ENCODE measurements at regions not wholly inside any gene's neighbourhood (a gene's known extent, or its start where the extent isn't known, plus 50 kb on each side); places are given as distances from the start of the nearest gene placed in this dataset.
A peak's percentile ranks its signal among the peaks of the same experiment; 100 is the strongest.
"Not testable (repeated sequence)": the region's sequence is repeated elsewhere in the genome, so short reads cannot be mapped to it uniquely, and the experiment has no call there.

- not testable (repeated sequence) for H3K27me3 ChIP-seq; H3K36me3 ChIP-seq; H3K9me3 ChIP-seq (replicated peaks); H3K27ac ChIP-seq; H3K4me3 ChIP-seq; DNase-seq; H3K4me1 ChIP-seq
Observed at GRCh38 chr7:73200518-73201099, 108.0 kb downstream of the NSUN5 start.

- not testable (repeated sequence) for H3K4me3 ChIP-seq; DNase-seq; H3K27ac ChIP-seq; H3K4me1 ChIP-seq; H3K27me3 ChIP-seq; H3K36me3 ChIP-seq; H3K9me3 ChIP-seq (replicated peaks)
Observed at GRCh38 chr7:73193991-73194390, 108.2 kb upstream of the SPDYE9 start.

- not testable (repeated sequence) for H3K27me3 ChIP-seq, H3K4me3 ChIP-seq, H3K27ac ChIP-seq
Observed at GRCh38 chr7:73190483-73191155, 104.8 kb upstream of the SPDYE9 start.

GRCh38 chr7:73188287-73188686 lies 102.4 kb upstream of the SPDYE9 start:
- H3K27ac ChIP-seq; H3K9me3 ChIP-seq (replicated peaks); H3K4me3 ChIP-seq; H3K4me1 ChIP-seq; H3K36me3 ChIP-seq; H3K27me3 ChIP-seq; DNase-seq: not testable (repeated sequence)

More at GRCh38 chr7:73190483-73191155, 104.8 kb upstream of the SPDYE9 start:
- not testable (repeated sequence) for H3K4me1 ChIP-seq; H3K9me3 ChIP-seq (replicated peaks); H3K36me3 ChIP-seq; DNase-seq

GRCh38 chr7:73186589-73187309 lies 100.9 kb upstream of the SPDYE9 start:
- H3K9me3 ChIP-seq (replicated peaks); DNase-seq; H3K4me1 ChIP-seq; H3K4me3 ChIP-seq; H3K27ac ChIP-seq; H3K36me3 ChIP-seq; H3K27me3 ChIP-seq: not testable (repeated sequence)

GRCh38 chr7:73176813-73177212 lies 91.0 kb upstream of the SPDYE9 start:
- not testable (repeated sequence) for H3K4me3 ChIP-seq; H3K9me3 ChIP-seq (replicated peaks); H3K36me3 ChIP-seq; DNase-seq; H3K27ac ChIP-seq; H3K4me1 ChIP-seq; H3K27me3 ChIP-seq

GRCh38 chr7:73175322-73175721 lies 89.5 kb upstream of the SPDYE9 start:
- not testable (repeated sequence) for H3K4me3 ChIP-seq; H3K4me1 ChIP-seq; H3K36me3 ChIP-seq; DNase-seq; H3K27me3 ChIP-seq; H3K9me3 ChIP-seq (replicated peaks); H3K27ac ChIP-seq

GRCh38 chr7:73170902-73171301 lies 85.1 kb upstream of the SPDYE9 start:
- not testable (repeated sequence) for H3K27ac ChIP-seq; H3K27me3 ChIP-seq; DNase-seq; H3K4me1 ChIP-seq; H3K9me3 ChIP-seq (replicated peaks); H3K36me3 ChIP-seq; H3K4me3 ChIP-seq

GRCh38 chr7:73170415-73170814 lies 84.6 kb upstream of the SPDYE9 start:
- not testable (repeated sequence) for H3K4me3 ChIP-seq; H3K27ac ChIP-seq; DNase-seq; H3K9me3 ChIP-seq (replicated peaks); H3K27me3 ChIP-seq; H3K4me1 ChIP-seq; H3K36me3 ChIP-seq

- H3K9me3 ChIP-seq (replicated peaks); DNase-seq; H3K27ac ChIP-seq; H3K27me3 ChIP-seq; H3K4me3 ChIP-seq; H3K36me3 ChIP-seq; H3K4me1 ChIP-seq: not testable (repeated sequence)
Observed at GRCh38 chr7:73166152-73166551, 80.3 kb upstream of the SPDYE9 start.

- H3K4me1 ChIP-seq; H3K27ac ChIP-seq; H3K27me3 ChIP-seq; H3K9me3 ChIP-seq (replicated peaks); DNase-seq; H3K4me3 ChIP-seq; H3K36me3 ChIP-seq: not testable (repeated sequence)
Observed at GRCh38 chr7:73162680-73163079, 76.8 kb upstream of the SPDYE9 start.

GRCh38 chr7:73161727-73162126 lies 75.9 kb upstream of the SPDYE9 start:
- H3K27me3 ChIP-seq; H3K4me3 ChIP-seq; DNase-seq; H3K4me1 ChIP-seq; H3K36me3 ChIP-seq; H3K9me3 ChIP-seq (replicated peaks); H3K27ac ChIP-seq: not testable (repeated sequence)

- H3K27ac ChIP-seq; H3K4me3 ChIP-seq; H3K36me3 ChIP-seq; H3K9me3 ChIP-seq (replicated peaks); DNase-seq; H3K27me3 ChIP-seq; H3K4me1 ChIP-seq: not testable (repeated sequence)
Observed at GRCh38 chr7:73157169-73157661, 71.4 kb upstream of the SPDYE9 start.

GRCh38 chr7:73156510-73157168 lies 70.8 kb upstream of the SPDYE9 start:
- H3K4me1 ChIP-seq; H3K36me3 ChIP-seq; H3K9me3 ChIP-seq (replicated peaks); H3K27me3 ChIP-seq; H3K27ac ChIP-seq; H3K4me3 ChIP-seq: not testable (repeated sequence)
- peak in 1 of 2 experiments; percentile 15 for DNase-seq

- H3K36me3 ChIP-seq; H3K9me3 ChIP-seq (replicated peaks); H3K27ac ChIP-seq; H3K27me3 ChIP-seq; H3K4me1 ChIP-seq: not testable (repeated sequence)
- H3K4me3 ChIP-seq, result peak overlapping the region; percentile 80
- peak; percentile 77 to 94 for DNase-seq
Observed at GRCh38 chr7:73154586-73155038, 68.8 kb upstream of the SPDYE9 start.
